T-cell (primary cell): ENCODE measurements at regions not wholly inside any gene's neighbourhood (a gene's known extent, or its start where the extent isn't known, plus 50 kb on each side); places are given as distances from the start of the nearest gene placed in this dataset.

Experiments
- ATAC-seq, 4 experiments: fragments of 200-7000 bp in 3 of 4; fragments of 150-1000 bp in 1 of 4; cut with Tn5 transposase; replicated peaks in 1 of 4; 1 replicate in 3 of 4; 2 replicates in 1 of 4; pipeline ENCODE4 v1.10.0; 2021; ENCODE audit warnings: moderate library complexity in 3 of 4, mild to moderate bottlenecking in 2 of 4, moderate number of reproducible peaks in 1 of 4
- CTCF ChIA-PET, 2 donors: fragments of 300-600 bp; sonication (Branson Sonifier 250); formaldehyde crosslinking; loops; one replicate each; lab custom pipeline; 2022; ENCODE audit warnings: antibody characterized with exemption in 2 of 2; lab: Charles Lee
- POLR2A ChIA-PET, 2 donors: fragments of 300-600 bp; sonication (Branson Sonifier 250); formaldehyde crosslinking; loops; one replicate each; lab custom pipeline; 2022; ENCODE audit warnings: antibody characterized with exemption in 2 of 2; lab: Charles Lee
- DNase-seq, 35 experiments: peaks; one replicate each; pipeline versions ENCODE4 v3.0.0 to v3.0.0-alpha.2; 2013 to 2023
- H3K27ac ChIP-seq: one replicate; pipeline ENCODE4 v1.5.1; 2013; ENCODE audit warnings: low read length
- H3K27me3 ChIP-seq, 2 experiments: replicated peaks in 1 of 2; 1 replicate in 1 of 2; 2 replicates in 1 of 2; pipeline versions ENCODE4 v1.6.1 to v1.7.0; 2013; ENCODE audit warnings: low read length in 1 of 2, mixed read lengths in 1 of 2; ENCODE audit not compliant: control insufficient read depth in 2 of 2, insufficient read depth in 2 of 2; ENCODE audit errors: extremely low read depth in 1 of 2
- H3K36me3 ChIP-seq, 2 donors: 1 replicate in 1 of 2; 2 replicates in 1 of 2; pipeline versions ENCODE4 v1.6.1 to v1.7.0; 2013; ENCODE audit warnings: low read length in 1 of 2; ENCODE audit not compliant: control insufficient read depth in 2 of 2, insufficient read depth in 1 of 2; ENCODE audit errors: extremely low read depth in 1 of 2
- H3K4me1 ChIP-seq, 2 experiments: 1 replicate in 1 of 2; 2 replicates in 1 of 2; pipeline versions ENCODE4 v1.6.1 to v1.7.0; 2013; ENCODE audit warnings: low read length in 2 of 2, mixed read lengths in 1 of 2; ENCODE audit not compliant: insufficient read depth in 2 of 2, control insufficient read depth in 1 of 2; ENCODE audit errors: extremely low read depth in 1 of 2
- H3K4me3 ChIP-seq, 2 donors: 1 replicate in 1 of 2; 2 replicates in 1 of 2; pipeline versions ENCODE4 v1.5.1 to v1.7.0; 2013; ENCODE audit warnings: mild to moderate bottlenecking in 2 of 2, low read length in 1 of 2, moderate library complexity in 1 of 2; ENCODE audit not compliant: control insufficient read depth in 1 of 2; ENCODE audit errors: extremely low read depth in 1 of 2
- H3K9me3 ChIP-seq: 2 replicates; pipeline ENCODE4 v1.7.0; 2013
- H3K27ac Mint-ChIP-seq, 2 donors: one replicate each; pipeline ENCODE4 v1.8.0; 2020 to 2021; ENCODE audit warnings: mild to moderate bottlenecking in 2 of 2, mixed read lengths in 2 of 2
- H3K27me3 Mint-ChIP-seq, 2 donors: one replicate each; pipeline ENCODE4 v1.8.0; 2021 to 2022; ENCODE audit warnings: mixed read lengths in 2 of 2
- H3K36me3 Mint-ChIP-seq: one replicate; pipeline ENCODE4 v1.8.0; 2021; ENCODE audit warnings: mixed read lengths
- H3K4me1 Mint-ChIP-seq, 3 donors: one replicate each; pipeline ENCODE4 v1.8.0; 2020 to 2022; ENCODE audit warnings: mixed read lengths in 3 of 3, mild to moderate bottlenecking in 1 of 3
- H3K4me3 Mint-ChIP-seq, 3 donors: one replicate each; pipeline ENCODE4 v1.8.0; 2020 to 2022; ENCODE audit warnings: mild to moderate bottlenecking in 3 of 3, mixed read lengths in 3 of 3, moderate library complexity in 3 of 3
- H3K9me3 Mint-ChIP-seq, 3 donors: one replicate each; pipeline ENCODE4 v1.8.0; 2020 to 2022; ENCODE audit warnings: mixed read lengths in 3 of 3
- WGBS: methylation state at CpG from one replicate; pipeline ENCODE4 v1.1.5; 2013; ENCODE audit warnings: missing lambda C conversion rate; ENCODE audit not compliant: insufficient coverage; 5-methylcytosine and 5-hydroxymethylcytosine counted together

GRCh38 chr4:130322439-130322838 is 1226.5 kb downstream of the C4orf33 start:
- ChIA-PET CTCF (no interaction called here), POLR2A (no interaction called here)

GRCh38 chr4:130329036-130329435 is 1233.1 kb downstream of the C4orf33 start:
- CTCF ChIA-PET: no interaction called here
- H3K9me3 ChIP-seq: no peaks in the 10 kb centered on the region
- POLR2A ChIA-PET: no interaction called here

More at GRCh38 chr4:130322439-130322838, 1226.5 kb downstream of the C4orf33 start:
- no peak overlapping the region for H3K27ac ChIP-seq
- Mint-ChIP-seq H3K27ac (no peak overlapping the region), H3K4me3 (no peak overlapping the region), H3K9me3 (peaks cover 0 to 10% (median 3%) of the 10 kb centered on the region in 3 donors), H3K36me3 (no peaks in the 10 kb centered on the region), H3K27me3 (no peaks in the 10 kb centered on the region), H3K4me1 (no peaks in the 10 kb centered on the region)
- no peaks in the 10 kb centered on the region for H3K27me3 ChIP-seq
- H3K4me1 ChIP-seq: no peaks in the 10 kb centered on the region
- DNase-seq: no peak
- H3K9me3 ChIP-seq: no peaks in the 10 kb centered on the region
- no peak overlapping the region for H3K4me3 ChIP-seq
- ATAC-seq: no peak
- H3K36me3 ChIP-seq: no peaks in the 10 kb centered on the region

GRCh38 chr4:130333241-130333759 is 1237.3 kb downstream of the C4orf33 start:
- Histone ChIP-seq H3K27me3 (no peaks in the 10 kb centered on the region), H3K36me3 (no peaks in the 10 kb centered on the region), H3K9me3 (no peaks in the 10 kb centered on the region), H3K4me1 (no peaks in the 10 kb centered on the region), H3K4me3 (no peak overlapping the region), H3K27ac (no peak overlapping the region)
- WGBS: 100% methylated on average over 2 of the region's 4 CpGs
- Mint-ChIP-seq H3K4me3 (no peak overlapping the region), H3K27ac (no peak overlapping the region), H3K36me3 (no peaks in the 10 kb centered on the region), H3K4me1 (no peaks in the 10 kb centered on the region), H3K9me3 (peaks cover 4 to 10% (median 6%) of the 10 kb centered on the region in 3 donors), H3K27me3 (no peaks in the 10 kb centered on the region)
- DNase-seq (no peak), ATAC-seq (no peak)
- ChIA-PET CTCF (no interaction called here), POLR2A (no interaction called here)

More at GRCh38 chr4:130329036-130329435, 1233.1 kb downstream of the C4orf33 start:
- H3K27me3 ChIP-seq: no peaks in the 10 kb centered on the region
- no peaks in the 10 kb centered on the region for H3K4me1 ChIP-seq
- H3K36me3 ChIP-seq: no peaks in the 10 kb centered on the region
- no peaks in the 10 kb centered on the region for H3K27me3 Mint-ChIP-seq
- H3K4me1 Mint-ChIP-seq: no peaks in the 10 kb centered on the region
- no peak overlapping the region for H3K4me3 Mint-ChIP-seq
- no peaks in the 10 kb centered on the region for H3K36me3 Mint-ChIP-seq
- no peak for DNase-seq
- ATAC-seq: no peak
- no peak overlapping the region for H3K27ac ChIP-seq
- H3K27ac Mint-ChIP-seq: no peak overlapping the region
- no peak overlapping the region for H3K4me3 ChIP-seq
- peaks cover 2 to 4% (median 3%) of the 10 kb centered on the region in 3 donors for H3K9me3 Mint-ChIP-seq

GRCh38 chr4:130335417-130336194 is 1239.7 kb downstream of the C4orf33 start:
- Mint-ChIP-seq H3K36me3 (no peaks in the 10 kb centered on the region), H3K9me3 (peaks cover 4 to 11% (median 6%) of the 10 kb centered on the region in 3 donors), H3K27me3 (no peaks in the 10 kb centered on the region), H3K27ac (no peak overlapping the region), H3K4me3 (no peak overlapping the region), H3K4me1 (no peaks in the 10 kb centered on the region)
- Histone ChIP-seq H3K4me1 (no peaks in the 10 kb centered on the region), H3K4me3 (no peak overlapping the region), H3K36me3 (no peaks in the 10 kb centered on the region), H3K27me3 (no peaks in the 10 kb centered on the region), H3K27ac (no peak overlapping the region), H3K9me3 (no peaks in the 10 kb centered on the region)
- DNase-seq: no peak
- 73% methylated on average over 4 of the region's 5 CpGs for WGBS
- CTCF ChIA-PET: no interaction called here
- POLR2A ChIA-PET: no interaction called here
- ATAC-seq: no peak

- Histone ChIP-seq H3K4me3 (no peak overlapping the region), H3K36me3 (no peaks in the 10 kb centered on the region), H3K9me3 (no peaks in the 10 kb centered on the region), H3K27me3 (no peaks in the 10 kb centered on the region), H3K27ac (no peak overlapping the region), H3K4me1 (no peaks in the 10 kb centered on the region)
- Mint-ChIP-seq H3K27ac (no peak overlapping the region), H3K27me3 (no peaks in the 10 kb centered on the region), H3K9me3 (peaks cover 4 to 11% (median 4%) of the 10 kb centered on the region in 3 donors), H3K36me3 (no peaks in the 10 kb centered on the region), H3K4me1 (no peaks in the 10 kb centered on the region), H3K4me3 (no peak overlapping the region)
- POLR2A ChIA-PET: no interaction called here
- WGBS: 86% methylated on average over 3 of the region's 5 CpGs
- CTCF ChIA-PET: no interaction called here
- DNase-seq: no peak
- ATAC-seq: no peak
Measured at GRCh38 chr4:130336585-130337217, 1240.7 kb downstream of the C4orf33 start.

- Histone ChIP-seq H3K27me3 (no peaks in the 10 kb centered on the region), H3K36me3 (no peaks in the 10 kb centered on the region), H3K4me1 (no peaks in the 10 kb centered on the region), H3K27ac (no peak overlapping the region), H3K9me3 (no peaks in the 10 kb centered on the region), H3K4me3 (no peak overlapping the region)
- DNase-seq (no peak), ATAC-seq (no peak)
- H3K9me3 Mint-ChIP-seq: peaks cover 4 to 11% (median 4%) of the 10 kb centered on the region in 3 donors
- ChIA-PET CTCF (no interaction called here), POLR2A (no interaction called here)
- no peak overlapping the region for H3K4me3 Mint-ChIP-seq
- no peaks in the 10 kb centered on the region for H3K4me1 Mint-ChIP-seq
- no peaks in the 10 kb centered on the region for H3K36me3 Mint-ChIP-seq
- H3K27ac Mint-ChIP-seq: no peak overlapping the region
- H3K27me3 Mint-ChIP-seq: no peaks in the 10 kb centered on the region
- no CpG with 5 or more reads among the region's 1 CpG for WGBS
Measured at GRCh38 chr4:130338851-130339250, 1242.9 kb downstream of the C4orf33 start.
